ENCODE measurements at regions not wholly inside any gene's neighbourhood (a gene's known extent, or its start where the extent isn't known, plus 50 kb on each side); places are given as distances from the start of the nearest gene placed in this dataset.

GRCh38 chr9:78405461-78405860 is 108.5 kb downstream of the PSAT1 start:
- no peak for TF ChIP-seq CTCF (conservative IDR thresholded peaks at IDR 0.05)
- TF ChIP-seq ZFX (IDR thresholded peaks at IDR 0.05): no peak
